ENCODE measurements at regions not wholly inside any gene's neighbourhood (a gene's known extent, or its start where the extent isn't known, plus 50 kb on each side); places are given as distances from the start of the nearest gene placed in this dataset.

DNA sequence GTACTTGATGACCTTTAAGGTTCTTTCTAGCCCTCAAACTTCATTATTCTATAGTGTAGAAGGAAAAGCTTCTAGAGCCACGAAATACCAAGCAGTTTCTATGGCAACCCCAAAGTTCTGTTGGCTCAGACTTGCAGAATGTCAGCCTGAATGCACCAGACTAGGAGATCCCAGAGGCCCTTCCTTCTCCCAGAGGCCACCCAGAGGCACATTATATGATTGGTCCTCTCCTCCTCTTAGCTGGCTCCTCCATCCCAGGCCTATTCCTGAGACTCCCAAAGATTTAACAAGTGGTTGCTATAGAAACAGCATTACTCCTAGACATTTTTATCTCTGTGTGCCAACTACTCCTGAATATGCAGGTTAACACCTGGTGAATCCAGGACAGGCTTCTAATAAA is 69.2 kb upstream of the CCDC90B start:
- TF ChIP-seq SMAD3 (CRISPR knock-in tag; IDR thresholded peaks at IDR 0.05; ENCODE audit: borderline replicate concordance) = no peak
- TF ChIP-seq FOXP1 (CRISPR knock-in tag; IDR thresholded peaks at IDR 0.05; ENCODE audit: borderline replicate concordance) = no peak
- no peak for TF ChIP-seq ESRRA (CRISPR knock-in tag; IDR thresholded peaks at IDR 0.05; ENCODE audit: borderline replicate concordance)
- no peak for TF ChIP-seq ZNF396 (CRISPR knock-in tag; IDR thresholded peaks at IDR 0.05; ENCODE audit: borderline replicate concordance)
- no peak for TF ChIP-seq FOXJ3 (CRISPR knock-in tag; IDR thresholded peaks at IDR 0.05; ENCODE audit: borderline replicate concordance)
- TF ChIP-seq TEAD4 (CRISPR knock-in tag; IDR thresholded peaks at IDR 0.05) = no peak
- TF ChIP-seq, protein P1, sequence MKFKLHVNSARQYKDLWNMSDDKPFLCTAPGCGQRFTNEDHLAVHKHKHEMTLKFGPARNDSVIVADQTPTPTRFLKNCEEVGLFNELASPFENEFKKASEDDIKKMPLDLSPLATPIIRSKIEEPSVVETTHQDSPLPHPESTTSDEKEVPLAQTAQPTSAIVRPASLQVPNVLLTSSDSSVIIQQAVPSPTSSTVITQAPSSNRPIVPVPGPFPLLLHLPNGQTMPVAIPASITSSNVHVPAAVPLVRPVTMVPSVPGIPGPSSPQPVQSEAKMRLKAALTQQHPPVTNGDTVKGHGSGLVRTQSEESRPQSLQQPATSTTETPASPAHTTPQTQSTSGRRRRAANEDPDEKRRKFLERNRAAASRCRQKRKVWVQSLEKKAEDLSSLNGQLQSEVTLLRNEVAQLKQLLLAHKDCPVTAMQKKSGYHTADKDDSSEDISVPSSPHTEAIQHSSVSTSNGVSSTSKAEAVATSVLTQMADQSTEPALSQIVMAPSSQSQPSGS (CRISPR knock-in tag; IDR thresholded peaks at IDR 0.05; ENCODE audit: borderline replicate concordance, low read depth) = no peak
- no peak for TF ChIP-seq ATF1 (CRISPR knock-in tag; IDR thresholded peaks at IDR 0.05)
- TF ChIP-seq NFYB (CRISPR knock-in tag; conservative IDR thresholded peaks at IDR 0.05; ENCODE audit: low read depth) = no peak
- no peak for TF ChIP-seq ELF4 (CRISPR knock-in tag; IDR thresholded peaks at IDR 0.05; ENCODE audit: low read depth)
- TF ChIP-seq CREM (CRISPR knock-in tag; IDR thresholded peaks at IDR 0.05) = no peak
- TF ChIP-seq, protein P2, sequence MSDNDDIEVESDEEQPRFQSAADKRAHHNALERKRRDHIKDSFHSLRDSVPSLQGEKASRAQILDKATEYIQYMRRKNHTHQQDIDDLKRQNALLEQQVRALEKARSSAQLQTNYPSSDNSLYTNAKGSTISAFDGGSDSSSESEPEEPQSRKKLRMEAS (CRISPR knock-in tag; IDR thresholded peaks at IDR 0.05) = no peak
- TF ChIP-seq, protein P3, sequence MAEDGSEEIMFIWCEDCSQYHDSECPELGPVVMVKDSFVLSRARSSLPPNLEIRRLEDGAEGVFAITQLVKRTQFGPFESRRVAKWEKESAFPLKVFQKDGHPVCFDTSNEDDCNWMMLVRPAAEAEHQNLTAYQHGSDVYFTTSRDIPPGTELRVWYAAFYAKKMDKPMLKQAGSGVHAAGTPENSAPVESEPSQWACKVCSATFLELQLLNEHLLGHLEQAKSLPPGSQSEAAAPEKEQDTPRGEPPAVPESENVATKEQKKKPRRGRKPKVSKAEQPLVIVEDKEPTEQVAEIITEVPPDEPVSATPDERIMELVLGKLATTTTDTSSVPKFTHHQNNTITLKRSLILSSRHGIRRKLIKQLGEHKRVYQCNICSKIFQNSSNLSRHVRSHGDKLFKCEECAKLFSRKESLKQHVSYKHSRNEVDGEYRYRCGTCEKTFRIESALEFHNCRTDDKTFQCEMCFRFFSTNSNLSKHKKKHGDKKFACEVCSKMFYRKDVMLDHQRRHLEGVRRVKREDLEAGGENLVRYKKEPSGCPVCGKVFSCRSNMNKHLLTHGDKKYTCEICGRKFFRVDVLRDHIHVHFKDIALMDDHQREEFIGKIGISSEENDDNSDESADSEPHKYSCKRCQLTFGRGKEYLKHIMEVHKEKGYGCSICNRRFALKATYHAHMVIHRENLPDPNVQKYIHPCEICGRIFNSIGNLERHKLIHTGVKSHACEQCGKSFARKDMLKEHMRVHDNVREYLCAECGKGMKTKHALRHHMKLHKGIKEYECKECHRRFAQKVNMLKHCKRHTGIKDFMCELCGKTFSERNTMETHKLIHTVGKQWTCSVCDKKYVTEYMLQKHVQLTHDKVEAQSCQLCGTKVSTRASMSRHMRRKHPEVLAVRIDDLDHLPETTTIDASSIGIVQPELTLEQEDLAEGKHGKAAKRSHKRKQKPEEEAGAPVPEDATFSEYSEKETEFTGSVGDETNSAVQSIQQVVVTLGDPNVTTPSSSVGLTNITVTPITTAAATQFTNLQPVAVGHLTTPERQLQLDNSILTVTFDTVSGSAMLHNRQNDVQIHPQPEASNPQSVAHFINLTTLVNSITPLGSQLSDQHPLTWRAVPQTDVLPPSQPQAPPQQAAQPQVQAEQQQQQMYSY (CRISPR knock-in tag; IDR thresholded peaks at IDR 0.05) = no peak
- no peak for TF ChIP-seq CBFB (CRISPR knock-in tag; IDR thresholded peaks at IDR 0.05; ENCODE audit: low read depth)
- TF ChIP-seq GTF2I (CRISPR knock-in tag; conservative IDR thresholded peaks at IDR 0.05) = no peak
- no peak for TF ChIP-seq ZBTB21 (CRISPR knock-in tag; IDR thresholded peaks at IDR 0.05; ENCODE audit: borderline replicate concordance)
- TF ChIP-seq, protein P4, sequence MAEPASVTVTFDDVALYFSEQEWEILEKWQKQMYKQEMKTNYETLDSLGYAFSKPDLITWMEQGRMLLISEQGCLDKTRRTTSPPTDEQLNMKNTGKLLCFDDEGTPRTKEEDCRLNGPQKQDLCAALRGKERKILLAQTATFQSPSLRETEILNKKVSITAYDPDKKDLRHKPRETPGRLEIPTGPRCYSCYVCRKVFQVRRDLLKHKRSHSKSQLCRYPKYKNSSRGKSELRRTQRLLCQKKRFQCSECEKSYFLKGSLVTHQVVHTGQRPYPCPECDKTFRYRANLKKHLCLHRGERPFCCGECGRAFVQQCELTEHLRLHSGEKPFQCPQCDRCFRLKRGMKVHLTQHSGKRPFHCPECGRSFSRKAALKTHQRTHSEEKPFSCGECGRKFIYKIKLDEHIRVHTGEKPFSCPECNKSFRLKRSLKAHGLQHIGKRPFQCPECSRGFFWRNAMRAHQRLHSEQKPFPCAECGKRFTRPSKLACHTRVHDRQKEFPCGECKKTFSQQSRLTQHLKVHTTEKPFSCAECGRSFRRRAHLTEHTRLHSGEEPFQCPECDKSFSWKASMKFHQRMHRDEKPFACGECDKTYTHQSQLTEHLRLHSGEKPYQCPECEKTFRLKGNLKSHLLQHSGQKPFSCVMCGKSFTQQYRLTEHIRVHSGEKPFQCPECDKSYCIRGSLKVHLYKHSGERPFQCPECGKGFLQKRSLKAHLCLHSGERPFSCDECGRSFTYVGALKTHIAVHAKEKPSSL (CRISPR knock-in tag; conservative IDR thresholded peaks at IDR 0.05) = no peak
- Mint-ChIP-seq H3K4me3 (no peak overlapping the region), H3K27me3 (ENCODE audit: low read depth) (no peaks in the 10 kb centered on the region; the same call in 1 of the 2 replicates), H3K9me3 (peaks cover 28% of the 10 kb centered on the region), H3K36me3 (peaks cover 17% of the 10 kb centered on the region), H3K27ac (no peak overlapping the region), H3K4me1 (0 out of 2 replicates have a peak, but pooled peaks cover 2% of the 10 kb centered on the region)
- DNase-seq (ENCODE audit: low spot score) (no peak), ATAC-seq (no peak)
- ChIA-PET POLR2A (no interaction called here), CTCF (no interaction called here)

DNA sequence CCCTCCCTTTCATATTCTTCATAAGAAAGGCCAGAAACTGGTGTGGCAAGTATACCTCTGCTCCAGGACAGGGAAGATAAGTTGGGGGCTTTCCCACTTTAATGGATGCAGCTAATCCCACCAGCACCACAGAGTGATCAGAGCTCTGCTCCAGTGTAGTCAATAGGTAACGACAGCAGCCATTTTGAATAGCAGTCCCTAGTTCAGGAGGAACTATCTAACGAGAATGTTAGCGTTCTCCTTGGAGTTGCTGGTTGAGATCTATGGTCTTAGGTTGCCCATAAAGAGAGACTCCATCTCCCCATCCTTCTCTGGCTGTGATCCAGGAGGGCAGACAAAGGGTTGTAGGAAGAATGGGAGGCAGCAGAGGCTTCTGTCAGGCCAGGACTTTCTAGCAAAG is 64.0 kb upstream of the CCDC90B start:
- Mint-ChIP-seq H3K27ac (no peak overlapping the region), H3K27me3 (ENCODE audit: low read depth) (no peaks in the 10 kb centered on the region; the same call in 1 of the 2 replicates), H3K4me3 (no peak overlapping the region), H3K4me1 (peaks cover 19% of the 10 kb centered on the region), H3K9me3 (peaks cover 36% of the 10 kb centered on the region), H3K36me3 (peaks cover 20% of the 10 kb centered on the region)
- TF ChIP-seq RORB (CRISPR knock-in tag; IDR thresholded peaks at IDR 0.05) = no peak
- POLR2A ChIA-PET = no interaction called here
- no peak for ATAC-seq
- DNase-seq (ENCODE audit: low spot score) = no peak
- CTCF ChIA-PET = no interaction called here

All from WTC11 (cell line).